ENCODE measurements at regions not wholly inside any gene's neighbourhood (a gene's known extent, or its start where the extent isn't known, plus 50 kb on each side); places are given as distances from the start of the nearest gene placed in this dataset.

DNA sequence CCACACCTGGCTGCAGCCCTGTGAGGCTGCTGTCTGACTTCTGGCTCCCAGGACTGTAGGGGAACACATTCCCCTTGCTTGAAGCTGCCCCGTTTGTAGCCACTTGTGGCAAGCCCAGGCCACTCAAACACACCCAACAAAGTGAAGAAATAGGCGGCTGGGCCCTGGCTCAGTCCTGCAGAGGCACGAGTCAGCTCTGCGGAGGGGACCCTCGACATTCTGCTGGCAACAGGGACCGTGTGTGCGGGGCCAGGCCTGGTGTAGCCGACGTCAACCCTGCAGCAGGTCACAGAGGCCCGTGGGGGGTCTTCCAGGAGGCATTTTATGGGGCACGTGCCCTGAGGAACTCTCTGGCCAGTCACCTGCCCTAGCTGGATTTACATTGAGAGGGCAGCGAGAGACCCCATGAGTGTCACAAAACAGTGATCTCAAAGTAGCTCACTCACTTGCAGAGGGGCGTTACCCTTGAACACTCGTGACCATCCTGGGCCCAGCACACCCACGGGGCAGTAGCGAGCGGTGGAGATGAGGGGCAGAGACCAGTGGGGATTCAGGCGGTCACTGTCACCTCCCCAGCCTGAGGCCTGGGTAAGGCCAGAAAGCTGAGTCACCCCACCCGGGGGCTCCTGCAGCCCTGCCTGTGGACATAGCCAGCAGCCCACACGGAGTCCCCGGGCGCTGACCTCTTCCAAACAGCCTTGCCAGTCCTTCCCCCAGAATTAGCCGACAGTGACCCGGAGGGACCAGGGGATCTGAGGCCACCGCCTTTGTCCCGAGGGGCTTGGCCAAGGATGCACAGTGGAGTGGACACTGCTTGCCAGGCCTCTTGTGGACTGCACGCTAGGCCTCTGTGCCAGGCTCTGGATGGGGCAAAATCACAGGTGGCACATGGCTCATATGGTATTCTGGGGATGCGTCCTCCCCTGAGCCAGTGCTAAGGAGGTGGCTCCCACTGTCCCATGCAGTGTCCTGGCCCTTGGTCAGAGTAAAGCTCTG lies 139.5 kb downstream of the CTTN start:
- H3K4me3 ChIP-seq (ENCODE audit: insufficient read depth, low read length, poor library complexity, severe bottlenecking) = no peak overlapping the region
- no peak overlapping the region for H2AFZ ChIP-seq (ENCODE audit: low read depth, low read length, severe bottlenecking)
- no peak overlapping the region for H3K4me2 ChIP-seq (ENCODE audit: low read depth, low read length, poor library complexity, severe bottlenecking)
- no peak for TF ChIP-seq EZH2phosphoT487 (conservative IDR thresholded peaks at IDR 0.05; ENCODE audit: low read length)
- TF ChIP-seq, protein P1, sequence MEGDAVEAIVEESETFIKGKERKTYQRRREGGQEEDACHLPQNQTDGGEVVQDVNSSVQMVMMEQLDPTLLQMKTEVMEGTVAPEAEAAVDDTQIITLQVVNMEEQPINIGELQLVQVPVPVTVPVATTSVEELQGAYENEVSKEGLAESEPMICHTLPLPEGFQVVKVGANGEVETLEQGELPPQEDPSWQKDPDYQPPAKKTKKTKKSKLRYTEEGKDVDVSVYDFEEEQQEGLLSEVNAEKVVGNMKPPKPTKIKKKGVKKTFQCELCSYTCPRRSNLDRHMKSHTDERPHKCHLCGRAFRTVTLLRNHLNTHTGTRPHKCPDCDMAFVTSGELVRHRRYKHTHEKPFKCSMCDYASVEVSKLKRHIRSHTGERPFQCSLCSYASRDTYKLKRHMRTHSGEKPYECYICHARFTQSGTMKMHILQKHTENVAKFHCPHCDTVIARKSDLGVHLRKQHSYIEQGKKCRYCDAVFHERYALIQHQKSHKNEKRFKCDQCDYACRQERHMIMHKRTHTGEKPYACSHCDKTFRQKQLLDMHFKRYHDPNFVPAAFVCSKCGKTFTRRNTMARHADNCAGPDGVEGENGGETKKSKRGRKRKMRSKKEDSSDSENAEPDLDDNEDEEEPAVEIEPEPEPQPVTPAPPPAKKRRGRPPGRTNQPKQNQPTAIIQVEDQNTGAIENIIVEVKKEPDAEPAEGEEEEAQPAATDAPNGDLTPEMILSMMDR (IDR thresholded peaks at IDR 0.05; ENCODE audit: insufficient read depth, low read length, poor library complexity, severe bottlenecking) = no peak
- no peak overlapping the region for H3K27ac ChIP-seq (ENCODE audit: low read depth, low read length)
- H3K36me3 ChIP-seq (ENCODE audit: low read length) = no peaks in the 10 kb centered on the region
- H4K20me1 ChIP-seq (ENCODE audit: low read depth, low read length) = no peaks in the 10 kb centered on the region
- H3K9me2 ChIP-seq (replicated peaks; ENCODE audit: insufficient read depth, low read length) = no peaks in the 10 kb centered on the region
- H3K9me3 ChIP-seq (ENCODE audit: insufficient read depth, low read length) = no peaks in the 10 kb centered on the region
- H3K79me2 ChIP-seq (ENCODE audit: insufficient read depth, low read length) = no peaks in the 10 kb centered on the region
- no peak overlapping the region for H3K9ac ChIP-seq (ENCODE audit: low read length)
- H3F3A ChIP-seq (ENCODE audit: insufficient read depth) = no peaks in the 10 kb centered on the region
- no peaks in the 10 kb centered on the region for H3K27me3 ChIP-seq (ENCODE audit: low read length)

DNA sequence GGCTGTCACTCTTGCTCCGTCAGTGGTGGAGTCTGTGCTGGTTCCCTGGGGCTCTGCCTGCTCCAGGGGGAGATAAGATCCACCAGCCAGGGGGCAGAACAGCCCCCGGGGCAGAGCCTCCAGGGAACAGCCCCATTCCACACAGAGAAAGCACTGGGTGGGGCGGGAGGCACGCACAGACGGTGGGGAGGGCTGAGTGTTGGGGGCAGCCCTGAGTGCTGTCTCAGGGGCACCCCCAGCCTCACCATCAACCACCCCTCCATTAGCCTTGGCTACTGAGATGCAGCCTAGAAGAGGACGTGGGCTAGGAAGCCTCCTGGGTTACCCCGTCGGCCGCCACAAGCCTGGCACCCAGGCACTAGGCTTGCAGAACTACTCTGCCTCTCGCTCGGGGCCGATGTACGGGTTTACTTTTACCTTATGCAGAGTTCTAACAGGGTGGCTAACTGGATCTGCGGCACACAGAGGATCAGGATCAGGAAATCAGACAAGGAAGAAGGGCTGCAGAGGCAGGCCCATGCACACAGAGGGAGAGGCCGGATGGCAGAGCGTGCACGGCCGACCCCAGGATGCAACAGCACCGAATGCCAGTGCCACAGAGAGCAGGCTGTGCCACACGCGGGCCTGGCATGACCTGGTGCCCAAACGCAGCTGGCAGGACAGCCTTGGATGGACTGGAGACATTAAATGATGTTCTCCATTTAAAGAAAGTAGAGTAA lies 140.5 kb downstream of the CTTN start:
- Histone ChIP-seq H3K4me3 (ENCODE audit: insufficient read depth, low read length, poor library complexity, severe bottlenecking) (no peak overlapping the region), H3K4me2 (ENCODE audit: low read depth, low read length, poor library complexity, severe bottlenecking) (no peak overlapping the region), H4K20me1 (ENCODE audit: low read depth, low read length) (no peaks in the 10 kb centered on the region), H3K36me3 (ENCODE audit: low read length) (no peaks in the 10 kb centered on the region), H3F3A (ENCODE audit: insufficient read depth) (no peaks in the 10 kb centered on the region), H2AFZ (ENCODE audit: low read depth, low read length, severe bottlenecking) (no peak overlapping the region), H3K9ac (ENCODE audit: low read length) (no peak overlapping the region), H3K9me2 (replicated peaks; ENCODE audit: insufficient read depth, low read length) (no peaks in the 10 kb centered on the region), H3K27ac (ENCODE audit: low read depth, low read length) (no peak overlapping the region), H3K27me3 (ENCODE audit: low read length) (no peaks in the 10 kb centered on the region), H3K79me2 (ENCODE audit: insufficient read depth, low read length) (no peaks in the 10 kb centered on the region), H3K9me3 (ENCODE audit: insufficient read depth, low read length) (no peaks in the 10 kb centered on the region)
- TF ChIP-seq, protein P1 (IDR thresholded peaks at IDR 0.05; ENCODE audit: insufficient read depth, low read length, poor library complexity, severe bottlenecking) = no peak
- TF ChIP-seq EZH2phosphoT487 (conservative IDR thresholded peaks at IDR 0.05; ENCODE audit: low read length) = no peak

DNA sequence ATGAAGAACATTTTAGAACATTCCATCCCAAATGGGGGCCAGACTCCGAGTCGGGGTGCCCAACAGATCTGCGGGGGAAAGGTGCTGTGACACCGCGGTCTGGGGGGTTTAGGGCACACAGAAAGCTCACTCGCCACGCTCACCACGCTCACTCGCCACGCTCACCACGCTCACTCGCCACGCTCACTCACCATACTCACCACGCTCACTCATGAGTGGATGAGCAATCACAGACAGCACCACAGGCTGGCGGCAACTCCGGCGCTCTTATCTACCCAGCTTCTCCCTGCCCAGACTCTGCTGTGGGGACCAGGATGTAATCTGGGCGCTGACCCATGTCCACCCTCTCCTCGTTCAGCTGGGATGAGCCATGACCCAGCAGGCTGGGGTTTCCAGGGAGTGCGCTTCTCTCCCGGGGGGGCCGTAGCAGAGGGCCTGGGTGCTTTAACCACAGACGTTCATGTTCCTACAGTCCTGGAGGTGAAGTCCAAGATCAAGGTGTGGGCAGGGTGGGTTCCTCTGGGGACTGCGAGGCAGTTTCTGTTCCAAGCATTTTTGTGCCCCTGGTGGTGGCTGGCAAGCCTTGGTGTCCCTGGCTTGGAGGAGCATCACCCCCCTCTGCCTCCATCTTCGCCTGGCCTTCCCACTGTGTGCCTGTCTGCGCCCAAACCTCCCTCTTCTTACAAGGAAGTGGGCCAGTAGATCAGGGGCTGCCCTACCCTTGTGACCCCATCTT lies 141.2 kb downstream of the CTTN start:
- H3K9me2 ChIP-seq (replicated peaks; ENCODE audit: insufficient read depth, low read length) = no peaks in the 10 kb centered on the region
- H3K27me3 ChIP-seq (ENCODE audit: low read length) = no peaks in the 10 kb centered on the region
- H3K36me3 ChIP-seq (ENCODE audit: low read length) = no peaks in the 10 kb centered on the region
- H3K27ac ChIP-seq (ENCODE audit: low read depth, low read length) = no peak overlapping the region
- no peak overlapping the region for H2AFZ ChIP-seq (ENCODE audit: low read depth, low read length, severe bottlenecking)
- H4K20me1 ChIP-seq (ENCODE audit: low read depth, low read length) = no peaks in the 10 kb centered on the region
- no peaks in the 10 kb centered on the region for H3F3A ChIP-seq (ENCODE audit: insufficient read depth)
- TF ChIP-seq EZH2phosphoT487 (conservative IDR thresholded peaks at IDR 0.05; ENCODE audit: low read length) = no peak
- TF ChIP-seq, protein P1 (IDR thresholded peaks at IDR 0.05; ENCODE audit: insufficient read depth, low read length, poor library complexity, severe bottlenecking) = no peak
- no peak overlapping the region for H3K4me2 ChIP-seq (ENCODE audit: low read depth, low read length, poor library complexity, severe bottlenecking)
- H3K4me3 ChIP-seq (ENCODE audit: insufficient read depth, low read length, poor library complexity, severe bottlenecking) = no peak overlapping the region
- H3K9me3 ChIP-seq (ENCODE audit: insufficient read depth, low read length) = no peaks in the 10 kb centered on the region
- H3K79me2 ChIP-seq (ENCODE audit: insufficient read depth, low read length) = no peaks in the 10 kb centered on the region
- no peak overlapping the region for H3K9ac ChIP-seq (ENCODE audit: low read length)
